WERI-Rb-1 (cell line): ENCODE measurements at regions not wholly inside any gene's neighbourhood (a gene's known extent, or its start where the extent isn't known, plus 50 kb on each side); places are given as distances from the start of the nearest gene placed in this dataset.

Experiments used
- DNase-seq: peaks from one replicate; pipeline ENCODE4 v3.0.0-alpha.2; 2020
- H3K27ac ChIP-seq: fragments of 250-450 bp; sonication (Bioruptor Pico); 2 replicates; pipeline ENCODE4 v1.5.1; 2020; ENCODE audit warnings: mild to moderate bottlenecking, moderate library complexity
- H3K27me3 ChIP-seq: fragments of 250-450 bp; sonication (Bioruptor Pico); 2 replicates; pipeline ENCODE4 v1.5.1; 2021; ENCODE audit warnings: mild to moderate bottlenecking, low read depth, moderate library complexity; ENCODE audit not compliant: insufficient read depth, severe bottlenecking
- H3K36me3 ChIP-seq: fragments of 250-450 bp; sonication (Bioruptor Pico); 2 replicates; pipeline ENCODE4 v1.5.1; 2020; ENCODE audit warnings: mild to moderate bottlenecking, moderate library complexity
- H3K4me3 ChIP-seq: 2 replicates; pipeline ENCODE4 v1.5.1; 2011; ENCODE audit warnings: low read depth, mild to moderate bottlenecking, control low read depth, low read length
- H3K9me3 ChIP-seq: fragments of 250-450 bp; sonication (Bioruptor Pico); 2 replicates; pipeline ENCODE4 v1.5.1; 2021; ENCODE audit warnings: mild to moderate bottlenecking, moderate library complexity; ENCODE audit not compliant: severe bottlenecking
- TF ChIP-seq, protein P1 (sequence below): IDR thresholded peaks from 2 replicates; pipeline ENCODE4 v1.5.1; 2011; ENCODE audit warnings: low read depth, mild to moderate bottlenecking, control low read depth, inconsistent platforms, low read length

DNA sequence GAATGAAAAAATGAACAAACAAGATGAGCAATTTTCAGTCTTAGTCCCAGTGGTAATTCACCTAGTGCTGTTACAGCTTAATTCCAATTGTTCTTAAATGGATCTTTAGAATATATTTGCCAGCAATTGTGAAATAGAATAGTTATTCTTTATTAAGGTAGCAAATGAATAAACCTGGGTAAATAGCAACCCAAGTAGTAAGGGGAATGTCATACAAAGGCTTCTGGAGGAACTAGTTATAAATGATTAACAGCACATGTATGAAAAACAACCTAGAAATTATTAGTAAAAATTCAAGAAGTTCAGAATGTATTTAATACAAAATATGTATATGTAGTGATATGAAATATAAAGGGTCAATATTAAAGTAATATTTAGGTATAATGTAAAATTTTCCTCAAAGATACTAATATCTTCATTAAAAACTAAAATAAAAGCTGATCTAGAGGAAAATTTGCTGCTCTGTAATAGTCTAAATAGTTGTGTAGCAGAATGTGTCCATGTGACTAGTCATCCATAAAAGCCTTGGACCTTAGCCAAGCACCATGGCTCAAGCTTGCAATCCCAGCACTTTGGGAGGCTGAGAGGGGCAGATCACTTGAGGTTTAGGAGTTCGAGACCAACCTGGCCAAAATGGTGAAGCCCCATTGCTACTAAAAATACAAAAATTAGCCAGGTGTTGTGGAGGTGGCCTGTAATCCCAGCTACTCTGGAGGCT lies 535.9 kb upstream of the ATXN8OS start:
- no peaks in the 10 kb centered on the region for H3K27me3 ChIP-seq
- no peak overlapping the region for H3K4me3 ChIP-seq
- H3K9me3 ChIP-seq: no peaks in the 10 kb centered on the region
- no peaks in the 10 kb centered on the region for H3K36me3 ChIP-seq
- no peak for DNase-seq
- TF ChIP-seq, protein P1, sequence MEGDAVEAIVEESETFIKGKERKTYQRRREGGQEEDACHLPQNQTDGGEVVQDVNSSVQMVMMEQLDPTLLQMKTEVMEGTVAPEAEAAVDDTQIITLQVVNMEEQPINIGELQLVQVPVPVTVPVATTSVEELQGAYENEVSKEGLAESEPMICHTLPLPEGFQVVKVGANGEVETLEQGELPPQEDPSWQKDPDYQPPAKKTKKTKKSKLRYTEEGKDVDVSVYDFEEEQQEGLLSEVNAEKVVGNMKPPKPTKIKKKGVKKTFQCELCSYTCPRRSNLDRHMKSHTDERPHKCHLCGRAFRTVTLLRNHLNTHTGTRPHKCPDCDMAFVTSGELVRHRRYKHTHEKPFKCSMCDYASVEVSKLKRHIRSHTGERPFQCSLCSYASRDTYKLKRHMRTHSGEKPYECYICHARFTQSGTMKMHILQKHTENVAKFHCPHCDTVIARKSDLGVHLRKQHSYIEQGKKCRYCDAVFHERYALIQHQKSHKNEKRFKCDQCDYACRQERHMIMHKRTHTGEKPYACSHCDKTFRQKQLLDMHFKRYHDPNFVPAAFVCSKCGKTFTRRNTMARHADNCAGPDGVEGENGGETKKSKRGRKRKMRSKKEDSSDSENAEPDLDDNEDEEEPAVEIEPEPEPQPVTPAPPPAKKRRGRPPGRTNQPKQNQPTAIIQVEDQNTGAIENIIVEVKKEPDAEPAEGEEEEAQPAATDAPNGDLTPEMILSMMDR: no peak
- no peak overlapping the region for H3K27ac ChIP-seq

DNA sequence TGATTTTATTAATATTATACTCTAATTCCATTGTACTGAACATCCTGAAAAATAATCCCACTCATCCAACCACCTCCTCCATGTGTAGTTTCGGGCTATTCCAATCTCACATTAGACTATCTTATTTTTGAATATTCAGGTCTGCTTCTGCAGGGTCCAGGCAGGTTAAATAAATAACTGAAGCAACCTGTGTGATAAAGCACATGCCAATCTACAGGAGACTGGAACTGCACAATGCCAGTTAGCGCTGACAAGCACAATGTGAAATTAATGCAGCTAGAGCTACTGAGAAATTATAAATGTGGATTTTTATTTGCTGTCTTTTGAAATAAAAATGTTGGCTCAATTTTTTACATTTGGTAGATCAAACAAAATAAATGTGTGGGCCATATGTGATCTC lies 540.1 kb upstream of the ATXN8OS start:
- Histone ChIP-seq H3K36me3 (no peaks in the 10 kb centered on the region), H3K27me3 (no peaks in the 10 kb centered on the region), H3K27ac (no peak overlapping the region), H3K4me3 (no peak overlapping the region), H3K9me3 (no peaks in the 10 kb centered on the region)
- DNase-seq: no peak
- TF ChIP-seq, protein P1: no peak

DNA sequence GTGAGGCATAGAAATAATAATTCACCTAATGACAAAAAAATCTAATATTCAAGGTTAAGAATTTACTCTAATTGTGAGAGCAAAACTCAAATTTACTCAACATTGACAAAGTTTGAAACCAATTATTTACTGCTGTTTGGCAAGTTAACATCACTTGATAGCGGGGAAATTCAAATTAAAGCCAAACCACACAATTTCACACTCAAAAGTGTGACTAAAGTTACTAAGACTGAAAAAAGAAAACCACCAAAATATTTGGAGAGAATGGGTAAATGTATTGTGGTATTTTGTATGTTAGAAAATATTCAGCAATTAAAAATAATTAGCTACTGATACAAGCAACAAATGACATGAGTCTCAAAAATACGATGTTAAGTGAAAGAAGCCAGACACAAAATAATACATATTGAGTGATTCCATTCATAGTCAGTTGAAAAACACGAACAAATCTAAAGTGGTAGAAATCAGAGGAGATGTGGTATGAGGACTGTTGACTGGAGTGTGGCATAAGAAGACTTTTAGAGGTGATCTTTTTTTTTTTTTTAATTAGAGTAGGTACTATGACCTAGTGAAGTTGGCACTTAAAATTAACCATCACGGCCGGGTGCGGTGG lies 541.4 kb upstream of the ATXN8OS start:
- Histone ChIP-seq H3K36me3 (no peaks in the 10 kb centered on the region), H3K9me3 (no peaks in the 10 kb centered on the region), H3K4me3 (no peak overlapping the region), H3K27ac (no peak overlapping the region), H3K27me3 (no peaks in the 10 kb centered on the region)
- no peak for DNase-seq
- TF ChIP-seq, protein P1: no peak

DNA sequence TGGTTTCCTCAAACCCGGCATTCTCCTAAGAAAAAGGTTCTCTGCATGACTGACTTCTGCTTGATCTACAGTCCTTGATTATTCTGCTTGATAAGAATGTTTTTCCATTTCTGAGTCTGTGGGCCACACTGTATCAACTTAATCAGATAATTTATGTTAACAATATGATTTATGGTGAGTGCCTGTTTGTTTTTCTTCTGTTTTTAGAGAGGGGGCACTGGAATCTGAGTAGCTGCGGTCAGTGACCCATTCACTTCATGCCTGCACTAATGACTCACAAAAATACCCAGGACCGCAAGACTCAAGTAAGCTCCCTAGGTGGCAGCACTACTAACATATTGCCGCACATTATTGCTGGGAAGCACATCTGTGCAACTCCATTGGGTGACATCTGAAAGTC lies 542.3 kb upstream of the ATXN8OS start:
- Histone ChIP-seq H3K27me3 (no peaks in the 10 kb centered on the region), H3K27ac (no peak overlapping the region), H3K36me3 (no peaks in the 10 kb centered on the region), H3K4me3 (no peak overlapping the region), H3K9me3 (no peaks in the 10 kb centered on the region)
- DNase-seq: peak; percentile 10
- TF ChIP-seq, protein P1: peak; percentile 23; the same call in 1 of the 2 replicates

DNA sequence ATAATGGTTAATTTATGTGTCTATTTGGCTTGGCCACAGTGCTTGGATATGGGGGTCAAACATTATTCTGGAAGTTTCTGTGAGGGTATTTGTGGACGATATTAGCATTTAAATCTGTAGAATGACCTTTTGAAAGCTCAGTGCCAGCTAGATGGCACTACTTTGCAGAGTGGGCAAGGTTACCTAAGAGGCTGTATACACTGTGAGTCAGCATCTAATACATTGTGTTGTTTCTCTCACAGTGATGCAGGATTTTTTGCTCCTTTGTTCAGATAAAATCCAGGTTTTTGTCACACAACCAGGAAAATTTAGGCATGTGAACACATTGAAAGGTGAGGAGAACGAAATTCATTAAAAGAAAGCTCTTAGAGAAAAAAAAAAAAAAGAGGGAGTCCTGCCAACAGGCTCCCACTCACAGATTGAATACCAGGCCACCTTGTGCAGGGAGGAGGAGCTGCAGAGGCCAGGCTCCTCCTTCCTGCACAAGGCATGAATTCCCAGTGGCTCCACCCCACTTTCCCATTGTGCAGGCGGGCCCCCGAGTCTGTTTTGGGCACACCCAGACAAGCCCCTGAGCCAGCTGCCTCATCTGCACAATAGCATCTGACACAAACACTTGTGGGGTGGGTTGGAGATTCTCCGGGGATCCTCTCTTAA lies 551.0 kb upstream of the ATXN8OS start:
- no peaks in the 10 kb centered on the region for H3K27me3 ChIP-seq

More for the DNA sequence above, 551.0 kb upstream of the ATXN8OS start:
- no peak overlapping the region for H3K4me3 ChIP-seq
- H3K27ac ChIP-seq: no peak overlapping the region
- H3K9me3 ChIP-seq: no peaks in the 10 kb centered on the region
- DNase-seq: no peak
- H3K36me3 ChIP-seq: no peaks in the 10 kb centered on the region
- TF ChIP-seq, protein P1: no peak
